PC-9 (cell line): ENCODE measurements at regions not wholly inside any gene's neighbourhood (a gene's known extent, or its start where the extent isn't known, plus 50 kb on each side); places are given as distances from the start of the nearest gene placed in this dataset.
A peak's percentile ranks its signal among the peaks of the same experiment; 100 is the strongest.

ENCODE experiments used
- BruUV-seq: library from RNA; stranded (reverse); fragments of 400-500 nt; replicated peaks from 2 replicates; lab custom pipeline; 2021; lab: Mats Ljungman, UMichigan
- CTCF ChIA-PET: fragments of 300-600 bp; sonication (Branson Sonifier 250); formaldehyde crosslinking; loops from one replicate; lab custom pipeline; 2022; ENCODE audit warnings: antibody characterized with exemption; lab: Charles Lee
- POLR2A ChIA-PET: fragments of 300-600 bp; sonication (Branson Sonifier 250); formaldehyde crosslinking; loops from one replicate; lab custom pipeline; 2022; ENCODE audit warnings: antibody characterized with exemption; ENCODE audit not compliant: unreplicated experiment; lab: Charles Lee
- DNase-seq, 2 experiments: peaks; one replicate each; pipeline versions ENCODE4 v3.0.0 to v3.0.0-alpha.2; 2015 to 2022; ENCODE audit warnings: mixed read lengths in 1 of 2
- H2AFZ ChIP-seq: fragments of 200-600 bp; sonication (generic); 2 replicates; pipeline ENCODE4 v1.8.1; 2017; ENCODE audit warnings: antibody characterized with exemption
- H3F3A ChIP-seq: fragments of 200-600 bp; sonication (generic); 2 replicates; pipeline ENCODE4 v1.8.1; 2017; ENCODE audit warnings: antibody characterized with exemption, mild to moderate bottlenecking, low read depth; ENCODE audit not compliant: insufficient read depth
- H3K27ac ChIP-seq: fragments of 200-600 bp; sonication (generic); 2 replicates; pipeline ENCODE4 v1.6.1; 2016; ENCODE audit warnings: mixed run types
- H3K27me3 ChIP-seq: fragments of 200-600 bp; sonication (generic); 2 replicates; pipeline ENCODE4 v1.6.1; 2016; ENCODE audit warnings: low read depth, mixed run types; ENCODE audit not compliant: insufficient read depth
- H3K36me3 ChIP-seq: fragments of 200-600 bp; sonication (generic); 2 replicates; pipeline ENCODE4 v1.6.1; 2016; ENCODE audit warnings: low read depth, mixed run types
- H3K4me1 ChIP-seq: fragments of 200-600 bp; sonication (generic); replicated peaks from 2 replicates; pipeline ENCODE4 v1.6.1; 2016; ENCODE audit warnings: mixed run types; ENCODE audit not compliant: insufficient read depth
- H3K4me2 ChIP-seq: fragments of 200-600 bp; sonication (generic); 2 replicates; pipeline ENCODE4 v1.6.1; 2017; ENCODE audit warnings: mixed run types
- H3K4me3 ChIP-seq: fragments of 200-600 bp; sonication (generic); 2 replicates; pipeline ENCODE4 v1.6.1; 2016; ENCODE audit warnings: mixed run types
- H3K79me2 ChIP-seq: fragments of 200-600 bp; sonication (generic); 2 replicates; pipeline ENCODE4 v1.6.1; 2017; ENCODE audit warnings: low read depth, mixed run types
- H3K9me2 ChIP-seq: fragments of 200-600 bp; sonication (generic); 2 replicates; pipeline ENCODE4 v1.8.1; 2017; ENCODE audit warnings: mild to moderate bottlenecking; ENCODE audit not compliant: insufficient read depth
- H3K9me3 ChIP-seq: fragments of 200-600 bp; sonication (generic); 2 replicates; pipeline ENCODE4 v1.8.1; 2016; ENCODE audit warnings: low read depth; ENCODE audit not compliant: insufficient read depth
- H4K20me1 ChIP-seq: fragments of 200-600 bp; sonication (generic); 2 replicates; pipeline ENCODE4 v1.8.1; 2017; ENCODE audit not compliant: insufficient read depth
- EZH2 ChIP-seq: fragments of 200-600 bp; sonication (generic); IDR thresholded peaks from 2 replicates; pipeline ENCODE4 v1.8.0; 2017; ENCODE audit warnings: antibody characterized with exemption, low read depth
- intact Hi-C: fragments of 100-400 bp; cut with micrococcal nuclease; formaldehyde crosslinking; loops from one replicate; pipeline ENCODE4 v1.10.0; 2022; ENCODE audit not compliant: unreplicated experiment
- TF ChIP-seq, protein P1 (sequence below): fragments of 200-600 bp; sonication (generic); conservative IDR thresholded peaks from 2 replicates; pipeline ENCODE4 v1.6.1; 2017; ENCODE audit warnings: mixed run types, antibody characterized with exemption, mild to moderate bottlenecking, moderate library complexity

DNA sequence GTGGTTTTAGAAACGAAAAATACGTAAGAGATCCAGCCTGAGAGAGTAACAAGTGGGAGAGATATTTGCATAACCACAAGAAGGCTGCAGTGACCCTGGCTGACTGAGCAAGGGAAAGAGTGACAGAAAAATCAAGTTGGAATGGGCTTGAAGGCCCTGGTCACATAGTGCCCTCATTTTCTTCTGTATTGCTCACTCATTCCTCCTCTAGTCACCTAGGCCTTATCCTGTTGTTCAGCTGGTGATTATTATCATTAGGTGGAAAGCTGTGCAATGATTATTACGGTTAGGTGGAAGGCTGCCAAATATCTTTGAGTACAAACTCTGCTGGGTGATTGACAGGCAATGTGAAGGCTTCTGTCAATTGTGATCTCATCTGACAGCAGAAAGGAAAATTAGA lies 2384.1 kb downstream of the PCDH7 start:
- Histone ChIP-seq H3K27ac (no peak overlapping the region), H3F3A (no peaks in the 10 kb centered on the region), H4K20me1 (no peaks in the 10 kb centered on the region), H3K79me2 (no peaks in the 10 kb centered on the region), H3K4me1 (no peaks in the 10 kb centered on the region), H2AFZ (0 out of 2 replicates have a peak overlapping the region, but pooled peaks have one; percentile 45), H3K4me3 (no peak overlapping the region), H3K9me2 (no peaks in the 10 kb centered on the region), H3K27me3 (no peaks in the 10 kb centered on the region), H3K4me2 (no peak overlapping the region), H3K9me3 (no peaks in the 10 kb centered on the region), H3K36me3 (no peaks in the 10 kb centered on the region)
- POLR2A ChIA-PET = no interaction called here
- TF ChIP-seq, protein P1, sequence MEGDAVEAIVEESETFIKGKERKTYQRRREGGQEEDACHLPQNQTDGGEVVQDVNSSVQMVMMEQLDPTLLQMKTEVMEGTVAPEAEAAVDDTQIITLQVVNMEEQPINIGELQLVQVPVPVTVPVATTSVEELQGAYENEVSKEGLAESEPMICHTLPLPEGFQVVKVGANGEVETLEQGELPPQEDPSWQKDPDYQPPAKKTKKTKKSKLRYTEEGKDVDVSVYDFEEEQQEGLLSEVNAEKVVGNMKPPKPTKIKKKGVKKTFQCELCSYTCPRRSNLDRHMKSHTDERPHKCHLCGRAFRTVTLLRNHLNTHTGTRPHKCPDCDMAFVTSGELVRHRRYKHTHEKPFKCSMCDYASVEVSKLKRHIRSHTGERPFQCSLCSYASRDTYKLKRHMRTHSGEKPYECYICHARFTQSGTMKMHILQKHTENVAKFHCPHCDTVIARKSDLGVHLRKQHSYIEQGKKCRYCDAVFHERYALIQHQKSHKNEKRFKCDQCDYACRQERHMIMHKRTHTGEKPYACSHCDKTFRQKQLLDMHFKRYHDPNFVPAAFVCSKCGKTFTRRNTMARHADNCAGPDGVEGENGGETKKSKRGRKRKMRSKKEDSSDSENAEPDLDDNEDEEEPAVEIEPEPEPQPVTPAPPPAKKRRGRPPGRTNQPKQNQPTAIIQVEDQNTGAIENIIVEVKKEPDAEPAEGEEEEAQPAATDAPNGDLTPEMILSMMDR = no peak
- TF ChIP-seq EZH2 = no peak
- intact Hi-C loops = no loop called here
- CTCF ChIA-PET = no interaction called here
- no TSS peak for BruUV-seq
- no peak for DNase-seq

DNA sequence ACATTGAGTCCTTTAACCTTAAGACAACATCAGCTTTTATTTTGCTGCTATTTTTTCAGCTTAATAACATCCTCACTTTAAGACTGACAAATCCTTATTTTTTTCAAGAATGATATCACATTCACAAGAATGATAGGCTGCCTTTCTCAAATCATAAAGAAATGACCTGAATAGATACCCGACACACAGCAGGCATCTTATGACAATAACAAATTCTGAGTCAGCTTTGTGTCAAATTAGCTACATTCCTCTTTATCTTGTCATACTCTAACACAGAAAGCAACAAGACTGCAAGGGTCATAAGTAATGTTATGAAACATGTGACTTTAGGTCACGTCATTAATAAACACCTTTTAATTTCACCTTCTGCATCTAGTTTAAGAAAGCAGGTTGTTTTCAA lies 2387.6 kb downstream of the PCDH7 start:
- Histone ChIP-seq H3K4me1 (no peaks in the 10 kb centered on the region), H2AFZ (no peak overlapping the region), H3K27ac (no peak overlapping the region), H3K9me3 (no peaks in the 10 kb centered on the region), H3K9me2 (no peaks in the 10 kb centered on the region), H3K27me3 (no peaks in the 10 kb centered on the region), H3K4me3 (no peak overlapping the region), H3K36me3 (no peaks in the 10 kb centered on the region), H3K4me2 (no peak overlapping the region), H3K79me2 (no peaks in the 10 kb centered on the region), H4K20me1 (no peaks in the 10 kb centered on the region), H3F3A (no peaks in the 10 kb centered on the region)
- ChIA-PET CTCF (no interaction called here), POLR2A (no interaction called here)
- intact Hi-C loops = no loop called here
- BruUV-seq = no TSS peak
- TF ChIP-seq, protein P1 = no peak
- no peak for TF ChIP-seq EZH2
- DNase-seq = no peak

DNA sequence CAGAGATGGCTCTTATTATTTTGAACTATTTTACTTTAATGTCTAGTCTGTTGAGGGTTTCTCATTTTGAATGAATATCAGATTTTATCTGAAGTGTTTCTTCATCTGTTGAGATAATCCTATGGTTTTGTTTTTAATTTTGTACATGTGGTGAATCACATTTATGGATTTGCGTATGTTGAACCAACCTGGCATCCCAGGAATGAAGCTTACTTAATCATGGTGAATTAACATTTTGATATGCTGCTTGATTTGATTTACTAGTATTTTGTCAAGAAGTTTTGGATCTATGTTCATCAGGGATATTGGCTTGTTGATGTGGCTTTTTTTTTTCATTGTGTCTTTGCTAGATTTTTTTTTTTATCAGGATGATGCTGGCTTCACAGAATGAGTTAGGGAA lies 2390.9 kb downstream of the PCDH7 start:
- intact Hi-C loops = no loop called here
- no peak for TF ChIP-seq EZH2
- TF ChIP-seq, protein P1 = no peak
- no TSS peak for BruUV-seq
- Histone ChIP-seq H3K9me3 (no peaks in the 10 kb centered on the region), H3K4me2 (no peak overlapping the region), H3K79me2 (no peaks in the 10 kb centered on the region), H3K4me3 (no peak overlapping the region), H3K27ac (no peak overlapping the region), H3K36me3 (no peaks in the 10 kb centered on the region), H3K27me3 (no peaks in the 10 kb centered on the region), H3F3A (no peaks in the 10 kb centered on the region), H3K4me1 (no peaks in the 10 kb centered on the region), H4K20me1 (no peaks in the 10 kb centered on the region), H3K9me2 (no peaks in the 10 kb centered on the region), H2AFZ (no peak overlapping the region)
- no peak for DNase-seq
- POLR2A ChIA-PET = no interaction called here
- CTCF ChIA-PET = no interaction called here
